ENCODE measurements at regions not wholly inside any gene's neighbourhood (a gene's known extent, or its start where the extent isn't known, plus 50 kb on each side); places are given as distances from the start of the nearest gene placed in this dataset.
"Not testable (repeated sequence)": the region's sequence is repeated elsewhere in the genome, so short reads cannot be mapped to it uniquely, and the experiment has no call there.

DNA sequence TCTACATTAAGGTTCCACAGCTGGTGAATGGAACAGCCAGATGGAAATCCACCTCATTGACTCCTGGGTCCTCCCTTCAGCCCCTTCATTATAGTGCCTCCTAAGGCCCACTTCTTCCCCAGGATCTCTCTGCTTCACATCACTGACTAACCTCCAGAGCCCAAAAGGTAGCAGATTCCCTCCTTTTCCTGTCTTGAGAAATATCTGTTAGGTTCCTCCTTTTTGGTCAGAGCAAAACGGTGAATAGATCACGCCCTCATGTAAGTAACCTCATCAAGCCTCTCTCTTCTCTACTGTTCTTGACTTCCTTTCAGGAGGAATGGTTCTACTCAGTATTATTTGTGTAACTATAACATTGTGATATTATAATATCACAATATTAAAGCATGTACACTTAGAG, 155.0 kb upstream of the SRD5A2 start:
- DNase-seq, result no peak

DNA sequence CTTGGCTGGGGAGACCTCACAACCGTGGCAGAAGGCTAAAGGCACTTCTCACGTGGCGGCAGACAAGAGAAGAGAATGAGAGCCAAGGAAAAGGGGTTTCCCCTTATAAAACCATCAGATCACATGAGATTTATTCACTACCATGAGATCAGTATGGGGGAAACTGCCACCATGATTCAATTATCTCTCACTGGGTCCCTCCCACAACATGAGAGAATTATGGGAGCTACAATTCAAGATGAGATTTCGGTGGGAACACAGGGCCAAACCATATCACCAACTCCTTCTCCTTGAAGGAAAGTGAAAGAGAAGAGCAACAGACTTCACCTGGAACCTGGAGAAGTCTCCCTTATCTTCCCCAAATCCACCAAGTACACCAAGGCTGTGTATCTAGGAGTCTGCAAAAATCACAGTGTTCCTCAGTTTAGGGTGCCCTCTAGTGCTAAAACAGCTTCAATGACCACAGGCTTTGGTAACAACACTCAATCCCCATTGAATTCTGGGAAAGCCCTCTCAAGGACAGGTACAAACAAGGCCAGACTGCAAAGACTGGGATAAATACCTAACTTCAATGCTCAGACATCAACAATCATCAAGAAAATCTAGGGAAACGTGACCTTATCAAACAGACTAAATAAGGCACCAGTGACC, 148.8 kb upstream of the SRD5A2 start:
- no peak for DNase-seq

DNA sequence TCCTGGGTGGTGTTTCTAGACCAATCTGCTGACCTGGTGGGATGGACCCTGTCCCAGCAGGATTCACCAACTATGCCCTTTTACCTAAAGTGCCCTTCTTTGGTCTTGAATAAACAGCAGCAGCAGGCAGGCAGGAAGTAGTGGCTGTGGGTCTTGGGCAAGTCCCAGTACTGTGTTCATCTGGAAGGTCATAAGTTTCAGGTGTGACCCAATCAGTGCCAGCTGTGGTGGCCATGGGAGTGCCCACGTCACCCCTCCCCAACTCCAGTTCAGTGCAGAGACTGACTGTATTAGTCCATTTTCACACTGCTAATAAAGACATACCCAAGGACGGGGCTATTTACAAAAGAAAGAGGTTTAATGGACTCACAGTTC, 148.3 kb upstream of the SRD5A2 start:
- no peak for DNase-seq

DNA sequence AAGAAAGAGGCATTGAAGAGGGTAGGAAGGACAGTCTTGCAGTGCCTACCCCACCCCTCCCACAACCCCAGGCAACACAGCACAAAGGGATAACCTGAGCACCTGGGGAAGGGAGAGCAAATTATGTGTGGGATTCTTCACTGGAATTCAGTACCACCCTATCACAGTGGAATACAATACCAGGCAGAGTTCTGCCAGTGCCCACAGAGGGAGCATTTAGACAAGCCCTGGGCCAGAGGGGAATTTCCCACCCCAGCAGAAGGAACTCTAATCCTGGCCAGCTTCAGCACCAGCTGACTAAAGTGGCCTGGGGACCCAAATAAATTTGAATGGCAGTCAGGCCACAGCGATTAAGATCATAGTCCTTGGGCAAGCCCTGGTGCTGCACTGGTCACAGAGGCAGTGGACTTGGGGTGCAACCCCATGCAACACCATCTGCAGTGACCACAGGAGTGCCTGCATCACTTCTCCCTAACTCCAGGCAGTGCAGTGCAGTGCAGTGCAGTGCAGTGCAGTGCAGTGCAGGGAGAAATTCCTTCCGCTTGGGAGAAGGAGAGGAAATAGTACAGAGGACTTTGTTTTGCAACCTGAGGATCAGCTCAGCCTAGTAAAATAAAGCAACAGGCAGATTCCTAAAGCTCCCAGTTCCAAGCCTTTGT, 147.8 kb upstream of the SRD5A2 start:
- DNase-seq, result no peak

DNA sequence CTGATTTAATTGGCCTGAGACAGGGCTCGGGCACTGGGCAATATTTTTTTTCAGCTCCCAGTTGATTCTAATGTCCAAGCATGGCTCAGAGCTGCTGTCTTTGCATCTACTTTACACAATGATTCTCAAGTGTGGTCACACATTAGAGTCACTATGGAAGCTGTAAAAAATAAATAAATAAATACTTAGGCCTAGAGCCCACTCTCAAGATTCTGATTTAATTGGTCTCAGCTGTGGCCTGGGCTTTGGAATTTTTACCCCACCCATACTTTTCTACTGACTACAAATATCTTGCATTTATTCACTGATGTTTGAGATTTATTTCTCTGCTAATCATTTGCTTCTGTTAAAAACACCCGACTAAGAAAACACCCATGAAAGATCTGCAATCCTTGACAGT, 145.7 kb upstream of the SRD5A2 start:
- no peak for DNase-seq

DNA sequence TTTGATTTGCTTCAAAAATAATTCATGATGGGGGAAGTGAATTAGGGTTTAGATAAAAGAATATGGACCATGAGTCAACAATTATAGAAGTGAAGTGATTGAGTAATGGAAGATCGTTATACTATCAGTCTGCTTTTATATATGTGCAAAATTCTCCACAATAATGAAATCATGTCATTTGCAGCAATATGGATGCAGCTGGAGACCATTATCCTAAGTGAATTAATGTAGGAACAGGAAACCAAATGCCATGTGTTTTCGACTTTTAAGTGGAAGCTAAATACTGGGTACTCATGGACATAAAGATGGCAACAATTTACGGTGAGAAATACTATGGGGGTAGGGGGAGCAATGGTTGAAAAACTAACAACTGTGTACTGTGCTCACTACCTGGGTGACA, 144.7 kb upstream of the SRD5A2 start:
- DNase-seq, result no peak

DNA sequence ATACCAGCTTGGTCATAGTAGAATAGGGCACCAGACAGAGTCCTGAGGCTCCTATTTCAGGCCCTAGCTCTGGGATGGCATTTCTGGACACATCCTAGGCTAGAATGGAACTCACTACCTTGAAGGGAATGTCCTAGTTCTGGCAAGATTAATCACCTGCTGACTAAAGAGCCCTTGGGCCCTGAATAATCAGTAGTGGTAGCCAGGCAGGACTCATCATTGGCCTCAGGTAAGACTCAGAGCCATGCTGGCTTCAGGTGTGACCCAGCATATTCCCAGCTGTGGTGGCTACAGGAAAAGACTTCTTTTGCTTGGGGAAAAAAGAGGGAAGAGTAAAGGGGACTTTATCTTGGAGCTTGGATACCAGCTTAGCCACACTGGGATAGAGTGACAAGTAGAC, 131.0 kb upstream of the SRD5A2 start:
- no peak for DNase-seq

DNA sequence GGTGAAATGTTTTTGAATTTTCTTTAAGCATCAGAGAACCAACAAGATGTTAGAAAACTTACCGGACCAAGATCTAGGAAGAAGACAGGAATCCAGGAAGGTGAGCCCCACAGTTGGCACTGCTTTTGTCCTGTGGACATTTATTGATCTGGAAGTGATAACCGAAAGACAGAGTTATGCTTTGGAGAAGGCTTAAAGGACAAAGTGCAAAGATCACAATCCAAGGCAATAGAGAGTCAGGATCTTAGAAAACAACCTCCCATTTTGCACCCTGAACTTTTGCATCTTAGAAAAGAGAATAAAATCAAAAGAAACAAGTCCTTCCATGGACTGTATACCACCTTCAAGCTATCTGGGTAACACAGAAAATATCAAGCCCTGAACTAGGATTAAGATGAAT, 129.4 kb upstream of the SRD5A2 start:
- DNase-seq, result no peak

DNA sequence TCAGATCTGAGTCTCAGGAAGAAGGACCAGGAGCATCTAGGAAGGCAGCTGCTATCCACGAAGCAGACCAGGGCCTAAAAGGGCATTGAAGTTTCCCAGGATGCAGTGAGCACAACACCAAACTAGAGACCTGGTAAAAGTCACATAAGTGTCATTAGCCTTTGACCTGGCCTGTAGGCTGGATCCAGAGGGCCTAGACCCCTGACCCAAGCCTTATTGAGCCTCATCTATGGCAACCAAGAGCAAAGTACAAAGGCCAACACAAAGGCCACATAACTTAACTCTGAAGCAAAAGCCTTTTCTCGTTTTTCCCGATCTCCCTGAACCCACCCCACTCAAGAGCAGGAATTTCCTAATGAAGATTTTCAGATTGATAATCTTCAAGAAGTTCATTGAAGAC, 127.3 kb upstream of the SRD5A2 start:
- DNase-seq, result no peak

DNA sequence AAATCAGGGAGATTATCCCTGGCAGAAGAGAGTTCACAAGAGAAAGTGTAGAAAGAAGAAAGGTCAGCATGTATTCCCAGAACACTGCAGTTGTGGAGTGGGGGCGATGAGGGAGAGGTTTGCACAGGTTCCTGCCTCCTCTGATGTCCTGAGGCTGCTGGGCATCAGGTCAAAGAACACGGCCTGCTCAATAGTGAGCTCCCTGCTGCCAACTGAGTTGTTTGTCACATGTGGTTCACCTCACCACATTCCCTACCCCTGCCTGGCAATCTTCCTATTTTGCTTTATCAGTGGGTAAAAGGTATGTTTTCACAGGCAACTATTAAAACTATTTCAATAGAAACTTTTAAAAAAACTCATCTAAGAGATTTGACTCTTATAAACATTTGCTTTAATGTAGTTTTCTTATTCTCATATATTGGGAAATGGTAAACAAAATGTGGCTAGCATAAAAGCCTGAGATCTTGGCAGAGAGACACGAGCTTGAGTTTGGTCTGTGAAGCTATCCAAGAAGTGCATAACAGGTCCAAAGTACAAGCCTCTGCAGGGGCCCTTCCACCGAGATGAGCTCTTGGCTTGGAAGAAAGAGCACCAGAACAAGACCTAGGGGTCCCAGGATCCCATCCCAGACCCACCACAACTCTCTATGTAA, 123.9 kb upstream of the SRD5A2 start:
- DNase-seq, result no peak

DNA sequence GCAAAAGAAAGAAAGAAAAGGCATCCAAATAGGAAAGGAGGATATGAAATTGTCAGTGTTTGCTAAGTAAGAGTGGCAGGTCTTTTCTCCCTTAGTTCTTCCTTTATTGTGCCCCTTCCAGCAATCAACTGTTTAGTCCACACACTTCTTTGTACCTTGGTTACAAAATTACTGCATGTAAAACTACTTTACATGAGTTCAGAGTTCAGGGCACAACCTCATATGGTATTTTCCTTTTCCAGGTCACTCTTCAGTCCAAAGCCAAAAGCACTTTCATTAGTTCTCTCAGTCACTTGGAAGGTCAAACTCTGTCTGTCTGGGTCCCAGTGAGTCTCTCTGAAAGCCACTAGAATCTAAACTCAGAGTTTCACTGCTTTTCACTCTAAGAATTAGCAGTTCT, 122.5 kb upstream of the SRD5A2 start:
- DNase-seq, result no peak

DNA sequence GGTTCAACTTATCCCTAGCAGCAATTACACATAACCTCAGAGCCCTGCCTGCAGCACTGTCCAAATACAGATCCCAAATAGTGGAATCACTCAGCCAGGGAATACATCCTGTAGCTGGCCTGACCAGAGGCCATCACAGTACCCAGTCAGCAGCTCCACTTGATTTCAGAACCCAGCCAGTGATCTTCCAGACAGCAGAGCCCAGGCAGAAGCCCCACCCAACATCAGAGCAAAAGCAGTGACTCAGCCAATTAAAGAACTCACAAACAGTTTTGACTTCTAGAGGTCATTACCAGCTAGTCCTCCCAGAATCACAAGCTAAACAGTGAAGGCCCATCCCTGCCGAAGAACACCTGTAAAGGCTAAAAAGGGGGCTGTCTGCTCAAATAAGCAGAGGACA, 118.0 kb upstream of the SRD5A2 start:
- no peak for DNase-seq

DNA sequence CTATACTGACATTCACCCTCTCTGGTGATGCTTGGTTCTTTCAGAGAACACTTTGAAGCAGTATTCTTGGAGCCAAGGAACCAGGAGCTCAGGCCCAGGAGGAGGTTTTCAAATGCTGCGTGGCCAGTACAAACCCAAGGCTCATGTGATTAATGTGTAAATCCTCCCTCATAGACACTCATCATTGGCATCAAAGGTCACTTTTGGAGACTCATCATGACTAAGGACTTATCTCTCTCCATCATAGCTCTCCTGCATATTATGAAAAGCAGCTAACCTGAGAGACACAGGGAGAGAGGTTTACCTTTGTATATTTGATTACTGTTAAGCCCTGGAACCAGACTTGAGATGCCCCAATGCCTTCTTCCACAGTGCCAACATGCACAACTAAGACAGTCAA, 115.3 kb upstream of the SRD5A2 start:
- DNase-seq, result no peak

DNA sequence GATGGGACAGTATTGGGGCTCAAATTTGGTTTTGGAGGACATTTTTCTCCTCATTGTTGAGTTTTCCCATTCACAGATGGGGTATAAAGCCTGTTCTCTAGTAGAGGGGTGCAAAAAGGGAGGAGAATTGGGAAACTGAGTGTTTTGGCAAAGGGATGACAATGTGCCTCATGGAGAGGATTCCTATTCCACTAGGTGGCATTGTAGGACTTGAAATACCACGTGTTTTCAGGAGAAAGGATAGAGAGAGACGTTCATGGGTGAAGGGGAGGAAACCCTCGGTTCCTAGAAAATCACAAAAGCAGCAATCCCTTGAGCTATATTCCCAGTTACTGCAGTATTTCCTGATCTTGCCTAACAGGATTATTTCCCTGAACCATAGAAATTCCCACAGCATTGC, 113.7 kb upstream of the SRD5A2 start:
- no peak for DNase-seq

DNA sequence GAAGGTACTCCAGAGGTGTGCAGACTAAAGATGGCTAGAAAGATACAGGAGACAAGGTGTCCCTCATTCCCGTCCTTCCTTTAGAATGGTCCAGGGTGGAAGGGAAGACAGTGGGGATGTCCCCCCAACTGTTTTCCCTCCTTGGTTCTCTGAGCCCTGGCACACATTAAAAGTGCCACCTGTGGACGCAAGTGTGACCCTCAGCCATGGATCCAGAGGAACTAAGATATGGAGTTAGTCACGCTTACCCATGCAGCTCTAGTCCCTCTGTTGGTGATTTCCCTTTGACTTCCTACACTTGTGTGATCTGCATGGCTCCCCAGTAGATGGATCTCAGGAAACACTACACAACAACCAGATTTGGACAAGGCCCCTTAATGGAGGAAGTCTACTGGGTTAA, 113.1 kb upstream of the SRD5A2 start:
- no peak for DNase-seq

DNA sequence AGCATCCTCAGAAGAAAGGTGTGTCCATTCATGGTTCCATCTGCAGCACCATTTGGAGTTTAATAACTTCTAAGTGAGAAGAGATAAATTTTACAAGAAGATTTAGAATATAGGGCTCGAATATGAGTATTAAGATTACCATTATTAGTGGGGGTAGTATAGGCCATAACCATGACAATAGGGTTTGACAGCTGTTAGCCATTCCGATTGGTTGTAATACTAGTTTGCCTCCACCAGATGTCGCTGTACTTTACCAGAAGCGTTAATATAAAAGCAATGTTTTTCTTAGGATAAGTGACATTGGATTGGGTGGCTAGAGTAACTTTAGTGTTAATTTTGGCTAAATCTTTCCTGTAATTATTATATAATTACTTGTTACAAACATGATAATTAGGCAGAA, 107.5 kb upstream of the SRD5A2 start:
- DNase-seq, result no peak

DNA sequence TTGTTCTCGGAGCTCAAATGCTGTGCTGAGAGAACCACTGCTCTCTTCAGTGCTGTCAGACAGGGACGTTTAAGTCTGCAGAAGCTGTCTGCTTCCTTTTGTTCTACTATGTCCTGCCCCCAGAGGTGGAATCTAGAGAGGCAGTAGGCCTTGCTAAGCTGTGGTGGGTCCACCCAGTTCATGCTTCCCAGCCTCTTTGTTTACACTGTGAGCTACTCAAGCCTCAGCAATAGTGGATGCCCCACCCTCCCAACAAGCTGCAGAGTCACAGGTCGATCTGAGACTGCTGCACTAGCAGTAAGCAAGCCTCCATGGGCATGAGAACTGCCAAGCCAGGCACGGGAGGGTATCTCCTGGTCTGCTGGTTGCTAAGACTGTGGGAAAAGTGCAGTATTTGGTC, 102.8 kb upstream of the SRD5A2 start:
- not testable (repeated sequence) for DNase-seq

DNA sequence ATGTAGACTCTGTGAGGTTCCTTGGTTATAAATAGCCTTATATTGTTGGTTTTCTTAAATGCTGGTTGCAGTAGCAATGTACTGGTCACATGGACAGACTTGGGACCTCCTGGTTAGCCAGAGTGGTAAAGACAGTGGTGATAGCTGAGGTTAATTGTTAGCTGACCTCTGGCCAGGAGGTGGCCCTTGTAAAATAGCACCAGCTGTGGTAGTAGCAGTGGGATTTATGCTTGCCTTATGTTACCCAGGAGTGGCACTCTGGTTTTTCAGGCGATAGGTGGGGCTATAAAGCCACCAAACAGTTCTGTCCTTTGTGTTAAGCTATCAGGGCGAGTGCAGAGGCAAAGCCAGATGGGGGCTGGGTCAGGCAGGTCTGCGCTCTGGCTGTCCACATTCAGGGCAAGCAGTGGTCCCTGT, 94.8 kb upstream of the SRD5A2 start:
- no peak for DNase-seq

DNA sequence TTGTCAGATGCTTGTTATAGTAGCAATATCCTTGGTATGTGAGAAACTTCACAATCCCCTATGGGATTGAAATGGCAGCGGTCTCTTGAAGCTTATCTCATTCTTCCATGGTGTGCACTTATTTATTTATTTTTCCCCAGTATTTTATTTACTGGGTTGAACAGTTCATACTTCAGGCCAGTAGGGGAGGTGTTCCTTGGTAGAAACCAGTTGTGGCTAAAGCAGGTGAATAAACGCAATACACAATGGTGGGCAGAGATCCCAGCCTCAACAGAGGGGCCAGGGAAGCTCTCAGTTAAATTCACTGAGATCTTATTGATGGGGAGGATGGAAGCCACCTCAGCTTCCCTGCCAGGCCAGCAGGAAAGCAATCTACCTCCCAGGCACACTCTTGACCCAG, 93.7 kb upstream of the SRD5A2 start:
- no peak for DNase-seq

DNA sequence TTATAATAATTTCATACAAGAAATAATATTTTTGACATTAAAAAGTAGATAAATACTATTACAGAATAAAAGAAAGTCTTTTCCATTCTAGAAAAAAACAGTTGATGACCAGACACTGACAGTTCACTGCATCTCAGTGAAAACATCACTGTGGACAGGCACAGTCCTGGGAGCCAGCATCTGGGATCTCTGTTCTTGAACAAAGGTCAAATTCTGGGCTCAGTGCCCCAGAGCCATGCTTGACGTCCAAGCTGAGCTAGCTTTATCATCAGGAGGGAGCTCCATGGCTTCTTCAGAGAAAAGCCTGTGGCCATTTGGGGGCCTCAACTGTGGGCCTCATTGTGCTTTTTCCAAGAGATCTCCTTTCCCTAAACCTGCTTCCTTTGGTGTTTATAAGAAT, 86.1 kb upstream of the SRD5A2 start:
- no peak for DNase-seq

DNA sequence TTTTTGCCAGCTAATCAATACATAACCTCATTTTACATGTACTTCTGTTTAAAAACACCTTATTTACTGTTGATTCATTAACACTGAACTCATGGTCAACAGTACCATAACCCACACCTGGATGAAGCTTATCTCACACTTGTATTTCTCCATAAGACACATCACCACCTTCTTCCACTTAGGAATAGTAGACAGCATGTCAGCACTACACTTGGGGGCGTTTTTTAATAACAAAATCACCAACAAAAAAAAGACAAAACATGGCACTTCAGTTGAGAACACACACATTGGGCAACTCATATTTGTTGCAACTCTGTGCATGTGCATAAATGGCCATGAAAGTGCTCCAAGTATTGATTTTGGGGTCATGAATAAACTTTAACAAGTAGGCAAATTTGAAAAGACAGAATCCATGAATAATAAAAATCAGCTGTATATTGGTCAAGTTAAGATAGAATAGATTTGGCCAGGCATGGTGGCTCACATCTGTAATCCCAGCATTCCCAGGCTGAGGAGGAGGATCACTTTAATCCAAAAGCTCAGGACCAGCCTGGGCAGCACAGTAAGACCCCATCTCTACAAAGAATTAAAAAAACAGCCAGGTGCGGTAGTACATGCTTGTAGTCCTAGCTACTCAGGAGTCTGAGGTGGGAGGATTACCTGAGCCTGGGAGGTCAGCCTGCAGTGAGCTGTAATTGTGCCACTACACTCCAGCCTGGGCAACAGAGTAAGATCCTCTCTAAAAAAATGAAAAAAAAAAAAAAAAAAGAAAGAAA, 84.4 kb upstream of the SRD5A2 start:
- DNase-seq, result no peak

DNA sequence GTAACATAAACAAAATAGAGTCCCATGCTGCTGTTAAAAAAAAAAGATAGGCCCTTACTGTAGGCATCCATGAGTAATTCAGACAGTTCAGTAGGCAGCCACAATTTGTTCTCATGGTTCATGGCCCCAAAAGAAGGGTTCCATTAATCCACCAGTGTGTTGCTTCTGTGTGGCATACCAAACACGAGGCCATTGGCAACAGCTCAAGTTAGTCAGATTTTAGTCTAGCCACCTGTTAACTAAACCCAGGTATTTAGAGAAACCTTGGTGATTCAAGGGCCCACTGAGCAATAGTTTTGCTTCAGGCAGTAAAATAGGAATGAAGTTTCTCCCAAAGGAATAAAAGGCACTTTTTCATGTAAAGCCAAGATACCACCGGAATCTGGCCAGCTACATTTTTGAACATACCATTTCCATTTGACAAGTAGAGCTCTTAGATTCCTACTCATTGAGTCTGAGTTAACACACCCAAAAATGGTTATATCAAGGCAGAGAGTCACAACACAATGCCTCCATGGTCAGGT, 80.1 kb upstream of the SRD5A2 start:
- DNase-seq, result no peak

DNA sequence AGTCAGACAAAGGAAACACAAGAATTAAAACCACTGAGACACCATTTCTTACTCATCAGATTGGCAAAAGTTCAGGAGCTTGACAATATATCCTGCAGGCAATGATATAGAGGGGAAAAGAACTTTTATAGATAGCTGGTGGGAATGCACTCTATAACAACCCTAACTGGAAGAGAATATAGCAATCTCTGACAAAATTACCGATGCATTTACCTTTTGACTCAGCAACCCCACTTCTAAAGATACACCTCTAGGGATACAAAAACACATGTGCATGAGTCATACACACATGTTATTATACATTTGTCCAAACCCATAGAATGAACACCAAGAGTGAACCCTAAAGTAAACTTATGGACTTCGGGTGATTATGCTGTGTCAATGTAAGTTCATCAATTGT, 79.4 kb upstream of the SRD5A2 start:
- DNase-seq, result no peak

DNA sequence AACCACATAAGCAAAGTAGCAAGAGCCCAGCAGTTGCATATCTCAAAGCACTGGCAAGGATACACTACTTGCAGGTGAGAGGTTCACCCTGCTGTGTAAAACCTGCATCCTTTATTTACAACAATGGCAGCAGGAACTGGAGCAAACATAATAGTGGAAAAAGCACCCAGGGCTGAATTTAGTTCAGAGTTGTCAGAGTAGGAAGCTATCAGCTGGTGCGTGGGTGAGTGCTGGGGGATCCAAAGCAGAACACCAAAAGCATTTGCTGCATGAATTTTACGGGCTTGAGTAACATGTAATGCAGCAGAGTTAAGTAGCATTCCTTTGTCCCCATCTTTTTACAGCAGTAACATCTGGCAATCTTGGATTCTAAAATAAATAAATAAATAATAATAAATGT, 73.5 kb upstream of the SRD5A2 start:
- DNase-seq, result no peak

Data from activated naive CD4-positive, alpha-beta T cell (primary cell).